ENCODE measurements at regions not wholly inside any gene's neighbourhood (a gene's known extent, or its start where the extent isn't known, plus 50 kb on each side); places are given as distances from the start of the nearest gene placed in this dataset.
A peak's percentile ranks its signal among the peaks of the same experiment; 100 is the strongest.

DNA sequence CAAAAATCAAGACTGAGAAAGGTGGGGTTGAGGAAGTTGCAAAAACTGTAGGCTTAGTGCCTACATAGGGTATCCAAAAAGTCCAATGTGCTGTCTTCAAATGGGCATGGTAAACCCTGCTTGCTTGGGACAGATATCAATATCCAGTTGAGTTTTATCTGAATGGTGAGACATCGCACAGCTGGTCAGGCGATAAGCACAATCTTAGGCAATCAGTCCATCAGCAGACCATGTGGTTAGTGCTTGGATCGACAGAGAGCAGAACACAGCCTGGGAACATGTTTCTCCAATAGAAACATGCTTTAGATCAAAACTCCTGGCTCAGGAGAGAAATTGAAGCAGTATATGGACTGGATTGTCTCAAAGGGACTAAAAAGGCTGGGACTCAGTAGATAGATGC, 151.3 kb upstream of the IPO5 start:
- DNase-seq: no peak

DNA sequence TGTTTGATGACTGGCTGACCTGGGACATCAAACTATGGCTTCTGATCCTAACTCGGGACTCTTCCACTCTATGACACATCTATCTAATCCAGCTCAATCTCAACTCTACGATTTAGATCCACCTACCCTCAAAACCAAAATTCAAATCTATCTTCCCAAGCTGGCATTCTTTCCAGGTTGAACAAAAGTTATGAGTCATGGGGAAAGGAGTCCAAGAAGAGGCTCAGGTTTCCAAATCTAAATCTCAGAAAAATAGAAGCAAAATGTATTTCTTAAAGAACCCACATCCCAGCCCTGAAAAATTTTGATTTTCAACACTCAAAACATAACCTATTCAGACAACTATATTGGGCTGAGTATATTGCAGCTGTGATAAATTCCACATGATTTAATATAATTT, 143.9 kb upstream of the IPO5 start:
- no peak for DNase-seq

DNA sequence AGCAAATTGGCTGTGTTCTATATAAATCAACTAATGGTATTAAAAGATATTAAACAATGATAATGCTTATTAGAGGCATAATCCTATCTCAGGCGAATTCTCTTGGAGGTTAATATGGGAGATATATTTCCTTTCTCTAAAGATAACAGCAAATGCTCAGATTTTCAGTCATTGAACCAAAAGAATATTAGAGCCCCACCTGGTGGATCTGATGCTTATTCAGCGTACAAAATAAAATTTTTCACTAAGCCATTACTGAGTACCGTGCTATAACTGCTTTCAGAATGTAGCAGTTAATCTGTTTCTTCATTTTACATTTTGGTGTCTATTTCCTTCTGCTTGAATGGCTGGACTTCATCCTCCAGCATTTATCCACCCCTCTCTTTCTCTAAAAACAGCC, 143.3 kb upstream of the IPO5 start:
- peak in 2 of 3 experiments; percentile 39 to 70 for DNase-seq

DNA sequence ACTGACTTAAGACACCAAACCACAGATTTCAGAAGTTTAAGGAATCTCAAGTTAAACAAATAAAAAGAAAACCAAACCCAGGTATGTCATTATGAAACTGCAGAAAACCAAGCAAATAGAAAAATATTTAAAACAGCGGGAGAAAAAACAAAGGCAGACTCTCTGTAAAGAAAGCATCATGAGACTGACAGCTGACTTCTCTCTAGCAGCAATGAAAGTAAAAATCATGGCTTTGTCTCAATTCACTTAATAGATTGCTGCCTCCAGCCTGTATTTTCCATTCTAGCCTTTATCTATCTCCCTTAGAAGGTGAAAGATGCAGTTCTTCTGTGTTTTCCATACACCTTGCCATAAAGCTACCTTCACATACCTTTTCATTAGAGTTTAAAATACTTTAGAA, 131.1 kb upstream of the IPO5 start:
- no peak for DNase-seq

DNA sequence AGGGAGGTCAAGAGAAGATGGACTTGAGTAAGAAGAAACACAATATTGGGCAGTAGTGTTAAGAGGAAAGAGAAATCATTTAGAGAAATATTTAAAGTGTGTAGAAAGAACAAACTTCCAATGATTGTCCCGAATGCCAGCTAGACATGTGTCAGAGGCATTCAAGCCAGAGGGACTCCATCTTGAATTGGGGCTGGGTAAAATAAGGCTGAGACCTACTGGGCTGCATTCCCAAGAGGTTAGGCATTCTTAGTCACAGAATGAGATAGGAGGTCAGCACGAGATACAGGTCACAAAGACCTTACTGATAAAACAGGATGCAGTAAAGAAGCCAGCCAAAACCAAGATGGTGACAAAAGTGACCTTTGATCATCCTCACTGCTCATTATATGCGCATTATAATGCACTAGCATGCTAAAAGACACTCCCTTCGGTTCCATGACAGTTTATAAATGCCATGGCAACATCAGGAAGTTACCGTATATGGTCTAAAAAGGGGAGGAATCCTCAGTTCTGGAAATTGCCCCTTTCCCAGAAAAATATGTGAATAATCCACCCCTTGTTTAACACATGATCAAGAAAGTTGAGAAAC, 127.0 kb upstream of the IPO5 start:
- no peak for DNase-seq

DNA sequence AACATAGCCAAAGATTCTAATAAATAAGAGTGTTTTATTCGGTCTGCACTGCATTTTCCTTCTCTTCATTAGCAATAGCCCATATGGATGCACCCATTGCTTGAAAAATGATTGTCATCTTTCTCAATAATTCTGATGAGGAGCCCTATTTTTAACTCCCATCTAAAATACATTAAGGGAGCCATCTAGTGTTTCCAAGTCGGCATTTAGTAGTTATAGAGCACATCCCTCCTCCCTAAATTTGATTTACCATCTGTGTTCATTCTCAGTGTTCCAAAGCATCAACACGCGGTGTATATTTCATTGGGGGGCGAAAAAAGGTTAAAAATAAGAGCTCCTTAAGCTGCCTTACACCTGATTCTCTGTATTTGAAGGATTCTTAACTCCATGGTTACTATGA, 119.2 kb upstream of the IPO5 start:
- peak in 1 of 3 experiments; percentile 20 for DNase-seq

DNA sequence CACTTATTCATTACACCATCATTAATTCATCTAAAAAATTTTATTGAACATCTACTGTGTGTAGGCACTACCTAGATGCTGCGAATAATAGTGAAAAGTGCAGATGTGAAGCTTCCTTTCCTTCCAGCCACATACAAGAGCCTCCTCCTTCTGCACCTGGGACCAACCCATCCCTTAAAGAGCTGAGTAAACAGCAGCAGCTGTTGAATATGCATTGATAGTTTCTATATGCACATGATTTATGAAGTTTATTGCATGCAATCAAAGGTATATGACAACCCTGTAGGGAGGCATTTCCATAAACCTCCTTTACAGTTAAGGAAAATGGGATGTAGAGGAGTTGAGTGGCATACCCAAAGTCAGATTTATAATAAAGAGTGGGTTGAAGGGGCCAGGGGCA, 110.3 kb upstream of the IPO5 start:
- DNase-seq: peak in 1 of 3 experiments; percentile 20

DNA sequence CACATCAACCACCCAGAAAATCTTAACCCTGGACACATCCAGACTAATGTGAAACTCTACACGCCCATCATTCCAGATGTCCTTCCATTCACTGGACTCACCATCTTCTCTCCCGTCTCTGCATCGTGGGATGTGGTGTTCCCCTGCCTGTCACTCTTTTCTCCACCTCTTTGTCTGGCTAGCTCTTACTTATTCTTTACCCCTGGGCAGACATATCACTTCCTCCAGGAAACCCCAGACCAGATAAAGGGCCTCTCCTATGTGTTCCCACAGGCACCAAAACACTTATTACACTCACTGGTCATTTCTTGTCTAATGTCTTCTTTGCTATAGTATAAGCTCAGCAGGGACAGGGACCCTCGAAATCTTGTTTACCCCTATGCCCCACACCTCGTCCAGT, 109.3 kb upstream of the IPO5 start:
- DNase-seq: no peak

DNA sequence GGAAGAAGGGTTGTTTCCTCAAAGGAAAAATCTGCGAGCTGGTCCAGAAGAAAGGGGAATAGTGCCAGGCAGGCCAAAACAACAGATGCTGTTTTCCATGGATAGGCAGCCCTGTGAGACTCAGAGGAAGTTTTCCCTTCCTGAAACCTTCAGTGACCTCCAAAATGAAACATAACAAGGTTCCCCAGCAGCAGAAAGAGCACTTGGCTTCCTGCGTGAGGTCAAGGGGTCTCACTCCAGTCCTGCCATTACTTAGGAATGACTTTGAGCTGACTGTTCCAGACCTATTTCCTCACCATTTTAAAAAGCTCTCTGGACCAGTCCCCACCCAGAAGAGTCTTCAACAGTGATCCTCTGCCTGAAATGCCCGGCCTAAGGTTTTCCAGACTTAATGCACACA, 104.6 kb upstream of the IPO5 start:
- DNase-seq: no peak

DNA sequence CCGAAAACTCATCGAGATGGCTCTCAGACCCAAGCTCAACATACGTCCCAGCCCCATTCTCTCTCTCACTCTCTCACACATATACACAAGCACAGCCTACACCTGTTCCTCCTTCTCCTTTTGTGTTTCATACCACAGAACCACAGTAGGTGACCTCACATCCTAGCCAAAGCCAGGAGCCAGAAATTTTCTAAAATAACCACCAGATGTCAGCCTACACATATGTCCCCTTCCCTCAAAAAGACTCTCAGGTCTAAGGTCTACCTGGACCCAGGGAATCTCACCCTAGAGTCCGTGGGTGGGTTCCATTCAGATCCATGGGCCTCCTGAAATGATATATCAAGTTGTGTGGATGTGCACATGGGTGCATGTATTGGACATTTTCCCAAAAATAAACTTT, 104.2 kb upstream of the IPO5 start:
- peak; percentile 34 to 74 (median 55) for DNase-seq

DNA sequence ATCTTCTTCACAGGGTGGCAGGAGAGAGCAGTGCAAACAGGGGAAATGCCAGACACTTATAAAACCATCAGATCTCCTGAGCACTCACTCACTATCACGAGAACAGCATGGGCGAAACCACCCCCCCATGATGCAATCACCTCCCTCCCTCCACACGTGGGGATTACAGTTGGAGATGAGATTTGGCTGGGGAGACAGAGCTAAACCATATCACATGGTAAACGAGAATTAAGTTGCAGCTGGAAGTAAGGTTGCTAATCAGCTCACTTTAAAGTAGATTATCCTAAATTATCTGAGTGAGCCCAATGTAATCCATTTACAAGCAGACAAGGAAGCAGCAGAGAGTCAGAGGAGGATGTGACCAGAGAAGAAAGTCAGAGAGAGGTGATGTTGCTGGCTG, 102.2 kb upstream of the IPO5 start:
- DNase-seq: no peak

DNA sequence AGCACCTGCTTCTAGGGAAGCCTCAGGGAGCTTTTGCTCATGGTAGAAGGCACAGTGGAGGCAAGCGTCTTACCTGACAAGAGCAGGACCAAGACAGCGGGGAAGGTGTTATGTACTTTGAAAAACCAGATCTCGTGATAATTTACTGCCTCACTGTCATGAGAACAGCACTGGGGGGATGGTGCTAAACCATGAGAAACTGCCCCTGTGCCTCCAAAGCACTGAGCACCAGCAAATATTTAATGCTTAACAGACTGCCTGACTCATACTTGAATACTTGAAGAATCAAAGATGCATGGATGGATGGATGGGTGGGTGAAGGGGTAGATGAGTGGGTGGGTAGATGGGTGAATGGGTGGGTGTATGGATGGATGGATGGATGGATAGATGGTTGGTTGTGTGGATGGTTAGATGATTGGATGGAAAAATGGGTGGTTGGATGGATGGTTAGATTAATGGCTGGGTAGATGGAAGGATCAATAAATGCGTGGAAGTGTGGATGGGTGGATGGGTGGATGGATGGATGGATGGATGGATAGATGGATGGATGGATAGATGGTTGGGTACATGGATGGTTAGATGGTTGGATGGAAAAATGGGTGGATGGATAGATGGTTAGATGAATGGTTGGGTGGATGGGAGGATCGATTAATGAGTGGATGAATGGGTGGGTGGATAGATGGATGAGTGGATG, 101.1 kb upstream of the IPO5 start:
- DNase-seq: no peak

DNA sequence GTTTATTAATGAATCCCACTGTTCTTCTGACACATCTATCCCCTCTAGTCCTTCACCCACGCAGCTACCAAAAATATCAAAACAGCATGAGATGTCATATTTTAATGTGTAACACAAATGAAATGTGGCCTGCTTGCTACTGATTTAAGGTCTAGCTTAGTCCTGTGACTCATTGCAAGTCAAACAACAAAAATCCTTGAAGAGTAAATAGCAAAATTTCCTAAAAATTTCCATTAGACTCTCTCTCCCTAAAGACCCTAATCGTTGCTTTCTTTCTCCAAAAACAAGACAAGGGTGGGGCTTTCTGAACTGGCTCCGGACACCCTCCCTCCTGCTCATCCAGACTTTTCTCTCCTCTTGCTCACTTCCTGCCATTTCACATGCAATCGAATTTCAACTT, 99.9 kb upstream of the IPO5 start:
- DNase-seq: no peak

DNA sequence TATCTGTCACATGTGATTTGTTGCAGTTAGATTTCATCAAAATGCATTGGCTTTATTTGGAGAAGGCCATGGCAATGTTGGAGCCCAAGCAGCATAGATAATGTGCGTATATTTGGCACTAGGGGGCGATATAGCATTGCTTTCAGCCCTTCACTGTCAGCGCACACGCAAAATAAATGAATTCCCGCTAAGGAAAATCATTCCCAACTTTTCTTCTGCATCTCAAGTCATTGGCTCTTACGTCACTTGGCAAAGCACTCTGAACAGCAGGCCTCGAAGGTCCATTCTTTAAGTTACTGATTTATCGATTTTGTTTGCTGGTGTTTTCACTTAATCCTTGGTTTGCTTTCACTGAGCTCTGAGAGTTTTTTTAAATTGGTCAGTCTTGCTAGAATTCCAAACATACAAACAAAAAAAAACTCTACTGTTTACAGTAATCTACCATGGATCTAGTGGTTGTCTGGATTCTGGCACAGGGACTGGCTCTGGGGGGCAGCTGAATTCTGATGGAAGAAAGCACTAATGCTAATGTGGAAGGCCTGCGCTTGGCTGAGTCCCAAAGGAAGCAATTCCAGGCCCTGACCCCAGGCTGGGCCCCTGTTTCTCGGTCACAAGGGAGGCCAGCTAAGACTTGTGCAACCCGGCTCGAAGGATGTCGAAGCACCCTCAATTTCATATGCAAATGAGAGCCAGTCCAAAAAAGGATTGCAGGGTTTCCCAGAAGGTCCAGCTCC, 97.7 kb upstream of the IPO5 start:
- peak; percentile 63 to 90 (median 89) for DNase-seq

DNA sequence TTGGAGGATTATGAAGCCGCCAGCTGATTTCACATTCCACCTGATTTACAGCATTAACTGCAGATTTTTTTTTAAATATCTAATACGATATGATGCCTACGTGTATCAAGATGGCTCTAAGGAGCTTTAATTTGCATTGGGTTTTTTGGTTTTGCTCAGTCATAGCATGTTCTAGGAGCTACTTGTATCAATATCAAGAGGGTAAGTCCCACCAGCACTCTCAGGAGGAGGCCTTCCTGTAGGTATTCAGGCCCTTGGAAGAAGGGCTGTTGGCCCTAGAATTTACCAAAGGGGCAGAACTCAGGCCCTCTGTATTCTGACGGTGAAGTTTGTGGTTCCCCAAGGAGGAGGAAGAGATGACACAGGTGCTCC, 97.2 kb upstream of the IPO5 start:
- DNase-seq: no peak

DNA sequence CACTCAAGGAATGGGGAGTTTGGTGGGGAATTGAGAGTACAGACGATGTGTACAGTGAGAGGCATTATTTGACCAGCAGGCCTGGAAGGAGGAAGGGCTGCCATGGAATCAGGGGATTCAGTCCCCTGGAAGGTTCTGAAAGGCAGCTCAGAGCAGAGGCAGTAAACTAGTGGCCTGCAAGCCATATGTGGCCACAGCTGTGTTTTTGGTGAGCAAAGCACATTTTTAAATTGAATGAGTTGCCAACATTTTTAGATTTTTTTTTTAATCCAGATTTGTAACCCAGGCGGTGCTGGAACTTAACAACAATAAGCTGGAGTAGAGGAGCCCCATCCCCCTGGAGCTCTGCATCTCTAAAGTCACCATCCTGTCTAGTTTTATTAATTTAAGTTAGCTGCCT, 95.3 kb upstream of the IPO5 start:
- DNase-seq: no peak

DNA sequence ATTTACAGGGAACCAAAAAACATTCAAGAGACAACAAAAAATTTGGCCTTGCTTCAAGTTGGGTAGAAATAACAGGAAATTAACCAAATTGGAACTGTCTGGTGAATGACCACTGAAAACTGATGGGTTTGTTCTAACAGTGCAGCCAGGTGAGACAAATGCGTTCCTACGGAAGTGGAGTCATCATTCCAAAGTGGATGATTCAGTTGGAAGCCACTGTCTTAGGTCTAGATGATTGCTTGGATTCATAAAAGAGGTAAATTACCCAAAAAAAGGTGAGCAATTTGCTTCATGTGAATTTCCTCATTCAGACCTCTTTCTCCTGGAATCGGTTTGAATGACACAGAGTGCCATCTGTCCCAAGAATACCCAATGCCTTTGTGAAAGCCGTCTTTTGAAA, 87.1 kb upstream of the IPO5 start:
- DNase-seq: no peak

DNA sequence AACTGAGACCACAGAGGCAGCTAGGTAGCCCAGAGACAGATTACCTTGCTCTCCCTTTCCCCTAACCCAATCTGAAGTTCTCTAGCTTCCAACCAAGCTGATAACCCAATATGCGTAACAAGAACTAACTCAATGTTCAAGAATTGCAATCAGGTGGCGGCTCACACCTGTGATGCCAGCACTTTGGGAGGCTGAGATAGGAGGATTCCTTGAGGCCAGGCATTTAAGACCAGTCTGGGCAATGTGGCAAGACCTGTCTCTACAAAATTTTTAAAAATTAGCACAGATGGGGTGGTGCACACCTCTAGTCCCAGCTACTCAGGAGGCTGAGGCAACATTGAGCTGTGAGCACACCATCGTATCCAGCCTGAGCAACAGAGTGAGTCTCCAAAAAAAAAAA, 86.7 kb upstream of the IPO5 start:
- no peak for DNase-seq

DNA sequence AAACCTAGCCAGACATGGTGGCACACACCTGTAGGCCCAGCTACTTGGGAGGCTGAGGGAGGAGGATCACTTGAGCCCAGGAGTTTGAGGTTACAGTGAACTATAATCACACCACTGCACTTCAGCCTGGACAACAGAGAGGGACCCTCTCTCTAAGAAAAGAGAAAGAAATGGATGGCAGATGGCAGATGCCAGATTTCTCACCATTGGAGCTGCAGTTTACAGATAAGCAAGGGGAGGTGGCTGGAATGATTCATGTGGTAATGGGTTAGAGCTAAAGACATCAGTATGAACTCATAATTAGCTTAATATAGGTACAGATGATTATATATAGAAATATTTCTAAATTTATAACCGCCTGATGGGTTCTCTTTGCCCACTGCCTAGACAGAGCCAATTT, 80.1 kb upstream of the IPO5 start:
- DNase-seq: no peak

DNA sequence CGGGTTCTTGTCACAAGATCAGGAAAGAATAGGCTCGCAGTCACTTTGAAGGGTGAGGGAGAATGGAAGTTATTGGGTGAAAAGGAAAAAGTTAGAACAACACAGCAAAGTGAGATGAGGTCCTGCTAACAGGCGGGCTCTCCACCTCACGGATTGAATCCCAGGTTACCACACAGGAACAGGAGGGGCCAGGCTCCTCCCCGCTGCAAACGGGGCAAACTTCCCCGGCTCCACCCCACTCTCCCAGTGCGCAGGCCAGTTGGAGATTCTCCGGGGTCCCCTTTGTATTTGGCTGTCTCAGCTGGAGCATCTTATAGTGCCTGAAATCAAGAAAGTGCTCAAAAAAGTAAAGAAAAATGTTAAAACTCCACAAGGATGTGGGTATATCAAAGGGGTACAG, 78.3 kb upstream of the IPO5 start:
- DNase-seq: no peak

DNA sequence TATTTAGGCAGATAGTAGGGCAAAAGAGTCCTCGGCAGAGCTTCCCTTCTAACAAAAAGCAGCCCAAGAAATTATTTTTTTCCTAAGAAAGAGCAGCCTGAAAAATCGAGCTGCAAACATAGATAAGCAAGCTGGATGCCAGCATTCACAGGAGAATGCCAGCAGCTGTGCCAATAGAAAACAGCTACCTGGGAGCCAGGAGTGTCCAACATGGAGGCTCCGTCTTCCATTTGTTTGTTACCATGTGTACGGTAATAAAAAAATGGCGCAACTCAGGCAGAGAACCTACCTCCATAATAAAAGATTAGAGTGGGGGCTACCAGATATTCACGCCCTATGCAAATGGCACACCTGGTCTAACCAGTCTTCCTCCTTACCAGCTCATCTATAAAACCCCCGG, 77.6 kb upstream of the IPO5 start:
- no peak for DNase-seq

DNA sequence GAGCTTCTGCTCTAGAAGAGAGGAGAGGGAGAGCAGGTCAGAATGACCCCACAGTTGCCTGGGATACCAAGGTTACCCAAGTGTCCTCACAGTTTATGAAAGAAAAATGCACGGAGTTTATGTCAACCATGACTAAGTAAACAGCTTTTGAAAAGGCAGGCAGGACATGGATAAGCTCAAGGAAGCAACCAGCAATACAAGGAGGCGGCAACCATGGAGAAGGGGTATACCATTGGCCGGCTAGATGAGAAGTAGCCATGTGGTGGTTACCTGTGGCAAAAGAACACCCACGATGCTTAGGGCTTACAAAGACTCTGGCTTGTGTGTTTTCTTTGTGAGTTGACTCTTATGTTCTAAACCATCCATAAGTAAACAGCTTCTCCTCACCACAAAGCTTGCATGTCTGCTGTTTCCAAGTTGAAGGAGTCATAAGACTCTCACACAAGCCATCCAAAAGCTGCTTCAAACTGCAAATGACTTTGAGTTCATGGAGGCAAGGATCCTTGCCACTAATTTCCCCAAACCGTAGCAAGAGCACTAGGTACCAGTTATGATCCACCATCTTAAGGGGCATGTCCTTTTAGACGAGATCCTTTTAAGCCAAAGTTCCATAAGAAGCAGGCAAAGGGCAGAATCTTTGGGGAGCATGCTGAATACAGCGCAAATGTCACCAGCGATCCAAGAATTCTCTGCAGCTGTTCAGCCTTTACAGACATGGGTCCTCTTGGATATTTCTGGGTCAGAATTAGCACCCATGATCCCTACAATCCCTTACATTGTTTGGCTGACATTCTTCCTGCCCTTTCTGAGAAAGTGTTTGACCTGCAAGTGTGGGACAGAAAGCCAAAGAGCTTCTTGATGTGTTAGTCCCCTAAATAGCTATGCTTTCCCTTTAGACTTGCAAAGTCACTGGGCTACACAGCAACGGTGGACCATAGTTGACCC, 74.8 kb upstream of the IPO5 start:
- DNase-seq: peak; percentile 24 to 91 (median 57)

DNA sequence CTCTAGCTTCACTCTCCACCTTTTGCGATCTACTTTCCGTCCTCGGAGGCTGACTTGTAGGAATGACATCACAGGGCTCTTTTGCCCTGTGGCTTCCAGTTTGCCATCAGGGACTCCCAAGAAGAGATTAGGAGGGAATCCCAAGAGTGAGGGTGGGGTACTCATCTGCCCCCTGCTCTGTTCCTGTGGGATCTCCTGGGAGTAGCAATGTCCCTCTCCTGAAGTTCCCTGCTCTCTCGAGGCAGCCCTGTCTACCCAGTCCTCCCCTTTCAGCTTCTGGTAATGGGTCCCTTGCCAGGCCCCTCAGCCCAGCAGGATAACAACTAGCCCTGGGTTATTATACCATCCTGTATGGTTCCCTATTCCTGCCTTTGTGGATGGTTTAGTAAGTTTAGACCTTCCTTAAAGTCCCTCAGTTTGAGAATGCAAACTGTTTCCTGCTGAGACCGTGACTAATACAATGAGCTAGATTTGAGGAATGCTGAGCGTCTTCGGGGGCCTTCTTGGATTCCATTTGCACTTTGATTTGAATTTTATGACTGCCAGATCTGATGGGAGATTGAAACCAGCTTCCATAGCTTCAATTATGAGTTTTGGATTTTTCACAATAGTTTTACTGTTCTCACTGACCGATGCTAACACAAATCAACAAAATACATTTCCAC, 73.7 kb upstream of the IPO5 start:
- DNase-seq: no peak
